ENCODE measurements at regions not wholly inside any gene's neighbourhood (a gene's known extent, or its start where the extent isn't known, plus 50 kb on each side); places are given as distances from the start of the nearest gene placed in this dataset.
"Not testable (repeated sequence)": the region's sequence is repeated elsewhere in the genome, so short reads cannot be mapped to it uniquely, and the experiment has no call there.

DNA sequence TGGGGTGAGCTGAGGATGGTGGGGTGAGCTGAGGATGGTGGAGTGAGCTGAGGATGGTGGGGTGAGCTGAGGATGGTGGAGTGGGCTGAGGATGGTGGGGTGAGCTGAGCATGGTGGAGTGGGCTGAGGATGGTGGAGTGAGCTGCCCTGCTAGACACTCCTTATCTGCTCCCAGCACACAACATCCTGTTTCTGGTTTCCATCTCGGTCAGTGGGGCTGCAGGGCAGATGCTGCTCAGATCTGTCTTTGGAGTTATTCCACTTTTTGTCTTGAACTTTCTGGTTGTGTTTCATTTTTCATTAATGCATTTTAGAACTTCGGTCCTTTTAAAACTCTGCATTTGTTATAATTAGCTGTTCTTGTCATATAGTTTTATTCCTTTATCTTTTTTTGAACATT lies 67.9 kb upstream of the ANTXRL start (continued):
- TF ChIP-seq, protein P1, sequence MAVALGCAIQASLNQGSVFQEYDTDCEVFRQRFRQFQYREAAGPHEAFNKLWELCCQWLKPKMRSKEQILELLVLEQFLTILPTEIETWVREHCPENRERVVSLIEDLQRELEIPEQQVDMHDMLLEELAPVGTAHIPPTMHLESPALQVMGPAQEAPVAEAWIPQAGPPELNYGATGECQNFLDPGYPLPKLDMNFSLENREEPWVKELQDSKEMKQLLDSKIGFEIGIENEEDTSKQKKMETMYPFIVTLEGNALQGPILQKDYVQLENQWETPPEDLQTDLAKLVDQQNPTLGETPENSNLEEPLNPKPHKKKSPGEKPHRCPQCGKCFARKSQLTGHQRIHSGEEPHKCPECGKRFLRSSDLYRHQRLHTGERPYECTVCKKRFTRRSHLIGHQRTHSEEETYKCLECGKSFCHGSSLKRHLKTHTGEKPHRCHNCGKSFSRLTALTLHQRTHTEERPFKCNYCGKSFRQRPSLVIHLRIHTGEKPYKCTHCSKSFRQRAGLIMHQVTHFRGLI (CRISPR knock-in tag; IDR thresholded peaks at IDR 0.05), result no peak
- peak; percentile 67; the same call in 1 of the 2 replicates for TF ChIP-seq ZBTB1 (CRISPR knock-in tag; IDR thresholded peaks at IDR 0.05; ENCODE audit: borderline replicate concordance, low read depth)
- peak; percentile 44 for TF ChIP-seq NEUROD1 (IDR thresholded peaks at IDR 0.05; ENCODE audit: borderline replicate concordance, low read depth, low read length, partially characterized antibody)
- TF ChIP-seq SMC3 (conservative IDR thresholded peaks at IDR 0.05; ENCODE audit: insufficient read depth, low read depth, low read length), result no peak

DNA sequence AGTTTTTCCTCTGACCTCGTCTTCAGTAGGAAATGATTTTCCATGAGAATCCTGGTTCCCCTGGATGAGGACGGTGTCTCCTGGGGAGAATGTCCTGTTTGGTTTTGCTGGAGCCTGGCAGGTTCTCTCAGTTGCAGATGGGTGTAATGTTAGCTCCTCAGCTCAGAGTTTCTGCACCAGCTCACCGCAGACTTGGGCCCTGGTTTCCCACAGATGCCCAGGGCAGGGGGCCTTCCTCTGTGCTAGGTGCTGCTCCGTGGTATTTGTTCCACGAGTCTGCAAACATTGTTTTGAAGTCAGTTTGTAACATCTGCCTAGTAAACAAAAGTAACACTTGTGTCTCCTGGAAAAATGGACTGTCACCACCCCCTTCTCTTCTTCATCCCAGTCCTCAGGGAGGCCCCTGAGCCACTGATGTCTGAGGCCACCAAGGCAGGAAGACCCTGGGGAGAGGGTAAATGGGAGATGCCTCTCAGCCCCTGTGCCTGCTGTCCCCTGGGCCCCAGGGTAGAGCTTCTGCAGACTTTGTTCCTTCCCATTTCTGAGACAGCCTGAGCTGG lies 67.3 kb upstream of the ANTXRL start:
- TF ChIP-seq NFRKB (IDR thresholded peaks at IDR 0.05; ENCODE audit: low read depth), result 0 out of 2 replicates have a peak, but pooled peaks have one; percentile 2
- H3K4me3 ChIP-seq; ATAC-seq; H3K36me3 ChIP-seq (ENCODE audit: control insufficient read depth, insufficient read depth, low read length); intact Hi-C loops (cut with micrococcal nuclease); H4K20me1 ChIP-seq (replicated peaks; ENCODE audit: control insufficient read depth, insufficient read depth, low read length); FAIRE-seq; CTCF ChIA-PET (ENCODE audit: low intra/inter-chr PET ratio); H3K9me1 ChIP-seq (ENCODE audit: control insufficient read depth, insufficient read depth, low read length); H3K79me2 ChIP-seq (ENCODE audit: control insufficient read depth, insufficient read depth, low read length); H3K9me3 ChIP-seq (replicated peaks; ENCODE audit: control insufficient read depth, insufficient read depth, low read depth, low read length); POLR2A ChIA-PET; H3K4me2 ChIP-seq (ENCODE audit: insufficient read depth, low read length); BruUV-seq (replicated peaks); H3K9ac ChIP-seq (ENCODE audit: insufficient read depth in 1 of 2, low read depth in 2 of 2, low read length in 2 of 2); H3K27ac ChIP-seq (ENCODE audit: extremely low read depth, low read depth, low read length); H3K27me3 ChIP-seq (ENCODE audit: control insufficient read depth in 2 of 2, insufficient read depth in 2 of 2, low read length in 2 of 2): not testable (repeated sequence)
- WGBS (ENCODE audit: insufficient coverage, low coverage, missing lambda C conversion rate), result 3% methylated on average over 5 of the region's 5 CpGs
- H2AFZ ChIP-seq (ENCODE audit: low read depth, low read length), result 0 out of 2 replicates have a peak overlapping the region, but pooled peaks have one; percentile 10
- DNase-seq (ENCODE audit: extremely low read depth in 1 of 4, low spot score in 3 of 4), result peak in 2 of 4 experiments; percentile 7 to 9
- in situ Hi-C loops (cut with MboI), result loop anchor here (5.0 kb wide), 2 partner anchors 82 to 623 kb away; no protein-coding TSS in a partner anchor
- peaks cover 24 to 30% of the 10 kb centered on the region in 2 experiments for H3K4me1 ChIP-seq (replicated peaks in 1 of 2; ENCODE audit: control insufficient read depth in 2 of 2, insufficient read depth in 2 of 2, low read length in 2 of 2)

All from K562 (cell line).